HG03460 (cell line): ENCODE measurements at regions not wholly inside any gene's neighbourhood (a gene's known extent, or its start where the extent isn't known, plus 50 kb on each side); places are given as distances from the start of the nearest gene placed in this dataset.

Experiments
- ATAC-seq: cut with Tn5 transposase; IDR thresholded peaks from one replicate; pipeline ENCODE4 v1.9.1; 2021; ENCODE audit not compliant: unreplicated experiment

DNA sequence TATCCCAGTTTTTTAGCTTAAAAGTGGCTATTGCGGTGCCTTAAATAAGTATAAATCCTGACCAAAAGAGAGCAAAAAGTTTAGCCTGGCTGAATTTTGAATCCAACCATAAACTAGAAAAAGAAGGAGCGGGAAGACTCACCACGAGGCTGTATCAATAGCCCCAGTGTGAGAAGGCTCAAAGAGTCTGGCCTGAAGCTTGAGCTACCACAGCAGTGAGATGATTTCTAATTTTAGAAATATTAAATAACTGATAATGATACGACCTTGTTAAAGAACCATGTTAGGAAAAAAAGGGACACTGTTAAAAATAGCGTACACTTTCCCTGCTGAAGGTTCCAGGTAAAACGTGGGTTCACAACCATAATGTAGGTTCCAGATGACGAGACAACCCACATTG, 134.1 kb upstream of the ZNF462 start:
- ATAC-seq = no peak

DNA sequence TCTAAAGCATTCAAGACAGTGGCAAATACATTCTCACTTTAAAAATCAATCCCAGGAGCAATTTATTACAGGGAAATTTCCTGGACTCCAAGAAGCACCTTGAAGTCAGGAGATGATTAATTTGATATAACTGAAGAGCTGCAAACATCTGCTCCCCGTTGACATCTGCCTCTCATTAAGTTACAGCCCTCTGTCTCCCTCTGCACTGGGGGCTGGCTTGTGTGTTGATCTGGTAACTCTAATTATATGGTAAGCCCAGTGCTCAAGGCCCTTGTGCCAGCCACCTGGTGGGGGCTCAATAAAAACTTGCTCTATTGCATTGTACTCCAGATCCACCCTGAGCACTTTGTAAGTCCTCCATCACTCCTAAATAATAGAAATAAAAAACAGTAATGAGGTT, 131.1 kb upstream of the ZNF462 start:
- ATAC-seq = no peak

DNA sequence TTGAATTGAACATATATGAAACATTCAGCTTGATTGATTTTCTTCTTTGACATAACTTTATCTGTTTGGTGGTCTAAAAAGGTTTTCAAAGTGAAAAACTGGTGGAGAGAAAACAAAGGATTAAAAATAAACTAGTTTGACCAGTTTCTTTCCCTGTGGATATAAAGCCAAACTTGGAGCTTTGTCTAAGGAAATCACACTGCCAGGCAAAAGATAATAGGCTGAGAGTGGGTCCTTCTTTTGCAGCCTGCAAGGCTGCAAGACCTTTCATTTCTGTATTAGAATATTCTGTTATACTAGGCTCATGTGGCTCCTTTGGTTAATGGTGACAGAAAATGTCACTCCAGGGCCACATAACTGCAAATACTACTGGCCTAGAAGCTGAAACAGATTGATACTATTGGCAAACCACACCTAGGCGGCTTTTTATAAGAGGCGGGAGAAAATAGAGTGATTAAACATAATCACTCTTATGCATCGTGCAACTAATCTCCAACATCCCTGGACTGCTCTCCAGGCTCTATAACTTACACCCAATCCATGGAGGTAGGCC, 129.1 kb upstream of the ZNF462 start:
- no peak for ATAC-seq

DNA sequence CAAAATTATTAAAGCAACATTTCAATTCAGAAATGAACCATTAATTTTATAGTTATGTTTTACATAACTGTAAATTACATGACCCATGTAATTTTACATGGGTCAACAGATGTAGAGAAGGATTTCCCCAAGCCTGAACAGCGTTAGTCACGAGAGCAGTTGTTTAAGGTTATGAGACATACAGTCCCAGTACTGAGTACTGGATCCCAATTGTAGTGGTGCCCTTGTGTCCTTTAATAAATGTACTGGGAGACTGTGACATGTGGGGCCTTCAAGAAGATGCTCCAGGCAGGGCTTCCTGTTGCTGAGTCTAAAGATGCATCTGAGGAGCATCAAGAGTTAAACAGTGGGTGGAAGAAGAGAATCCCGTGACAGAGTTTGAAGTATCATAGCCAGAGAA, 125.5 kb upstream of the ZNF462 start:
- no peak for ATAC-seq

DNA sequence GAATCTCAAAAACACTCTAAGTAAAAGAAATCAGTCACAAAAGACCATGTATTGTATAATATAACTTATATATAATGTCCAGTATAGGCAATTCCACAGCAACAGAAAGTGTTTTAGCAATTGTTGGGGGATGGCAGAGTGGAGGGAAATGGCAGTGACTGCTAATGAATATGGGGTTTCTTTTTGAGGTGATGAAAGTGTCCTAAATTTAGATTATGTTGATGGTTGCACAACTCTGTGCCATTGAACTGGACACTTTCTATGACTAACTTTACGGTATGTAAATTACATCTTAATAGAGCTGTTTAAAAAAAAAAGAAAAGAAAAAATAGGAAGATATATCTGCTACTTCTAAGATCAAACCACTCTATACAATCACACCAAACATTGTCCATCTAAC, 124.9 kb upstream of the ZNF462 start:
- no peak for ATAC-seq

DNA sequence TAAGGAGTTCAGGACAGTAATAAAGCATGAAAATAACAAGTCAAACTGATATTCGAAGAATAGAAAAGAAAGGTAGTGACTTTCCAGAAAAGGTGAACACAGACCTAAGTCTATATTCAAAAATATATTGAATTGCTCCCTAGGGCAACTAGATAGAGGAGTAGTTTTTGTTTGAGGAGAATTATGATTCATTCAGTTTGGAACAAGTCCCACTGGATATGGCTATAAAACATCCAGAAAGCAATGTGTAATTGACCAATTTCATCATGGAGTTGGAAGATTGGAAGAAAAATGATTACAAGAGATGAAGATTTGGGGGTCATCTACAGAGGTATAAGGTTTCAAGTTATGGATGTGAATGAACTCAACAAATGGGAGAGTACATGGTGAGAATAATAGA, 117.5 kb upstream of the ZNF462 start:
- no peak for ATAC-seq

DNA sequence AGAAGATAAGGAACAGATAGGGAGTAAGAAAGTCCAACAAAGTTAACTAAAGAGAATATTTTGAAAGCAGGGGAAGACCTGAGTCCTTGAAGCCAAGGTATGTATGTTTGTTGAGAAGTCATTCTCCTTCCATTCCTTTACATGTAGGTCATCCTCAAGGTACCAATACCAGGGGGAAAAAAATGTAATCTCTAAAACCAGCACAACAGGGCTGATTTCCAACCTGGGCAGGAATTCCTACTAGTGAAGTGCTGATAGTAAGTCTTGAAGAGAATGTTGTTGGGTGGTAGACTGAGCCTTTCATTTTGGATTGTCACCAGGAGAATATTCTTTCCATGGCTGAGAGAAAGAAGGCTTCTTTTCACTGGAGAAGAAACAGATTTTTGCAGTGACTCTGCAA, 117.1 kb upstream of the ZNF462 start:
- no peak for ATAC-seq

DNA sequence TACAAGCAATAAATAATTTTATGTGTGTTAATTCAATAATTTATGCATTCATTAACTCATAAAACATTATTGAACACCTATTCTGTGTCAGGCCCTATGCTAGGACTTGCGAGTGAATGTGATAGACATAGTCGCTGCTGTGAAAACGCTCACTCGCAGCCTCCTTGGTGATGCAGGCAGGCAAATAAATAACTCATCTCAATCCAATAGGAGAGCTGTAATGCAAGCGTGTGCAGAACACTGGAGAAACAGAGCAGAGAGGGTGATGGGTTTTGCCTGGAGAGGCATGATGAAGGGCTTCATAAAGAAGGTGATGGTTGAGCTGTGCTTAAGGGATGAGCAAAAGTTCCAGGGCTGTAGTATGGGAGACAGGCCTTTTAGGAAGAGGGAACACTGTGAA, 111.3 kb upstream of the ZNF462 start:
- ATAC-seq = no peak

DNA sequence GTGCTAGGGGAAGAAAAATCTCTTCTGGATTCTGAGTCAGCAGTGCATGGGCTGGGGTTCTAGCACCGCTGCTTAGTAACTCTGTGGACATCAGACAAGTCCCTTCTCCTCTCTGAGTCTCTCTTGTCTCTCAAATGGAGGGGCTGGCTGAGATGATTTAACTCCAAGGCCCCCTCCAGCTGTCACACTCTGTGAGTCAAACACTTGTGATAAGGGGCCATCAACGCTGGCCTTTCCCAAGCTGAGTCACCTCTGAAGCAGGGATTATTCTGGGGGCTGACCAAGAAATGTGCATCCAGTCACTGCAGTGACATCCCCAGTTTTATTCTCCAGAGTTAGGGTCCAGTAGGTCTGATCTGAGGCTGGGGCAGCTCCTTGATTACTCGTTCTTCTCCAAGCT, 110.4 kb upstream of the ZNF462 start:
- ATAC-seq = peak; percentile 6

DNA sequence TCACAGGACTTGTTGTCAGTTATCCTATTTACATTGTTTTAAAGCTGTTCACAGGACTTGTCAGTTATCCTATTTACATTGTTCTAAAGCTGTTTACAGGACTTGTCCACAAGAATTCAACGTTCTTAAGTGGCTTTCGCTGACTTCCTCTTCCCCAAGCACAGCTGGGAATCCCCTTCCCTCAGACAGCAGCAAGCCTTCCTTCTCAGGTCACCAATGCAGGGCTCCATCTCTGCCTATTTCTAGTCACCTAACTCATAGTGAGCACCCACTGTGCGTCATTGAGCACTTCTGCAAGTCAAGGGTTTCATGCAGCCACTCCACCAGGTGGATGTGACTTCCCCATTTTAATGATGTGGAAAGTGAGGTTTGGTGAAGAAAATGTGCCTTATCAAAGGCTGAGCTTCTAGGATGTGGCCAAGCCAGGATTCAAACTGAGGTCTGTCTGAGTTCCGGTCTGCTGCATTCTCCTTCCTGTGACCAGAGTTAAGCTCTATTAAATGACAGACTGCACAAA, 109.8 kb upstream of the ZNF462 start:
- peak; percentile 80 for ATAC-seq

DNA sequence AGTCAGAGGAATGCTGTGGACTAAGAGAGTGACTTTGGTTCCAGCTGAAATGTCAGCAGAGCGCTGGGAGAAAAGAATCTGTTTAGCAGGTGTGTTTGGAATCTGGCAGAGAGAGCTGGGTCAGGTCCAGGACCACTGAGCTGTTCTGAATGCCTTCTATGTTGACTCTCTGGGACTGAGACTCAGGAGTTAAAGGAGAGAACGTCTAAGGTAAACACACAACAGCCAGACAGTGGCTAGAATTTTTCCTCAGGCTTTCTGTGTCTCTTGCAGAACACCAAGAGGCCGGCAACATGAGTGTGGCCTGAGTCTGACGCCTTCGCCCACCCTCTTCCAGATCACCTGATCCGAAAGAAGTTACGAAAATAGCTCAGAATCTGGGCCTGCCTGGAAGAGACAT, 107.2 kb upstream of the ZNF462 start:
- no peak for ATAC-seq

DNA sequence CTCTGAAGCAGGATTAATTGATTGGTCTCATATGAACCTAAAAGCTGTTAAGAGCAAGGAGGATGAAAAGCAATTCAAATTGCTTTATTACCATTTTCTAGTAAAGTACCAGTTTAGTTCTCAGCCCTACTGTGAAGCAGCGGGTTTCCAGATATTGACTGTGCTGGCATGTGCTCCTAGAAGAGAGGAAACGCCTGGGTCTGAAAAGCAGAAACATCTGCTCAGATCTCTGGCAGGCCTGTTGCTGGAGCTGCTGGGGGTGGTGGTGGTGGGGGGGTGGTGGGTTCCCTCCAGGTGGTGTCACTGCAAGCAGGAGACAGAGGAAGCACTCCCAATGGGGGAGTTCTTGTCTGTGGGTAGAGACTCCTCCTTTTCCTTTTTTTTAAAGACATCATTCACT, 105.5 kb upstream of the ZNF462 start:
- no peak for ATAC-seq

DNA sequence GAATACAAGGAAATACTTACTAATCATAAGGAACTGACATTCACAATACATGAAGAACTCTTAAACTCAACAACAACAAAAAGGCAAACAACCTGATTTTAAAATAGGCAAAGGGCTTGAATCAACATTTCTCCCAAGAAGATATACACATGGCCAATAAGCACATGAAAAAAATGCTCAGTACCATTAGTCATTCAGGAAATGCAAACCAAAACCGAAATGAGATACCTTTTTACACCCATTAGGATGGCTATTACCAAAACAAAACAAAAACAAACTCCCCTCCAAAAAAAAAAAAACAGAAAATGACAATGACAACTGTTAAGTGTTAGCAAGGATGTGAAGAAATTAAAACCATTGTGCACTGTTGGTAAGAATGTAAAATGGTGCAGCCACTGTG, 104.1 kb upstream of the ZNF462 start:
- ATAC-seq = peak; percentile 83

DNA sequence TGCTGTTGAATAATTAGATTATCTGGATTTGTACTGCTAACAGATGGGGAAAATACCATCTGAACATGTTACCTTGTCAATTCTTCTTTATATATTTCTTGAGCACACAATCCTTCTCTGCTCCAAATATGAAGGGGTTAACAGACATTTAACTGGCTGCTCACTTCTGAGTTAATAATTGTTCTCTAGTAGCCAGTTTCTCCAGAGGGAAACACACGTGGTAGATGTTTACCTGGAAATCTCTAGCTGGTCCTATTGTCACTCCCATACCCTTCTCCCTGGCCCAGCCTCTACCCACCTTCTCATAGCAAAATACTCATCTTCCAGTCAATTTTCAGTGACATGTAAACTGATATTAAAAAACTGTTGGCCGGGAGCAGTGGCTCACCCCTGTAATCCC, 101.5 kb upstream of the ZNF462 start:
- no peak for ATAC-seq

DNA sequence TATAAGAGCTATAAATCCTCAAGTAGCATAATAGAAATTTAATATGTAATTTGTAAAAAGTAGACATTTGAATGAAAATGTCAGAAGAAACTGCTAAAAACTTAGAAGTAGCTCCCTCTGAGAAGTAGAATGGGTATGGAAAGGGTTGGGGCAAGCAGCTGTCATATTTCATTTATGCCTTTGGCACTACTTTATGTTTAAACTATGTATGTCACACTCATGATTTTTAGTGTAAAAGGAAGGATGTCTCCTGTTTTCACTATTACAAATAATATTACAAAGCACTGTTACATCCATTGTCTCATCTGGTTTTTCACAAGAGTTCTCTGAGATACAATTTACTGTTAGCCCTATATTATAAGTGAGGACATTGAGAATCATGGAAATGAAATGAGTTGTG, 96.3 kb upstream of the ZNF462 start:
- ATAC-seq = no peak

DNA sequence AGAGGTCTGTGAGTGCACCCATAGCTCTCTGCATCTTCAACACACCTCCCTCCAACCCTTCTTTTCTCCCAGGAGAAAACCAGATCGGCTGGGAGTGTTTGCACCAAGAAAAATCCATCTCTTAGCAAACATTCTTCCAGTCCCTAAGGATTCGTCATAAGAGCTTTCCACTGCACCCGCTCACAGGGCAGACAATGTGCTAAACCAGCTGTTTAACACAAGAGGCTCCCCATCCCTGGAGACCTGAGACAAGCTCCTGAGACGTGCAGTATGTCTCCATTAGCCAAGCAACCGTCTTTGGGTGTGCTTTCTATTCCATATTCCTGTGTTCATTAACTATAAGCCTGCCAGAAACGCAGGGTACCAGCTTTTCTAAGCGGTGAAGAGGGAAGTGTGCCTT, 93.6 kb upstream of the ZNF462 start:
- ATAC-seq = no peak

DNA sequence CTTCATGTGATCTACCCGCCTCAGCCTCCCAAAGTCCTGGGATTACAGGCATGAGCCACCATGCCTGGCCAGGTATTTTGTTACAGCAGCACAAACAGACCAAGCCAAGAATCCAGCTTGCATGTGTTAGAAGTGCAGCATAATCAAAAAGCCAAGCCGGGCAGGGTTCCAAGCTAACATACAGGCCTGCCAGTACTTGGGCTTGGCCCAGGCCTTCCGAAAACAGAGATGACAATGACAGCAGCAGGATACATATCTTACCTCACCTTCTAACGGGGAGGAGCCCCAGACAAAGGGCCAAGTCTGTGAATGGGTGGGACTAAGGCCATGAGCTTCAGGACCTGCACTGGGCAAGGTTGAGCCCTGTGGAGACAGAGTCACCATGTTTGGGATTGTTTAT, 91.4 kb upstream of the ZNF462 start:
- ATAC-seq = no peak

DNA sequence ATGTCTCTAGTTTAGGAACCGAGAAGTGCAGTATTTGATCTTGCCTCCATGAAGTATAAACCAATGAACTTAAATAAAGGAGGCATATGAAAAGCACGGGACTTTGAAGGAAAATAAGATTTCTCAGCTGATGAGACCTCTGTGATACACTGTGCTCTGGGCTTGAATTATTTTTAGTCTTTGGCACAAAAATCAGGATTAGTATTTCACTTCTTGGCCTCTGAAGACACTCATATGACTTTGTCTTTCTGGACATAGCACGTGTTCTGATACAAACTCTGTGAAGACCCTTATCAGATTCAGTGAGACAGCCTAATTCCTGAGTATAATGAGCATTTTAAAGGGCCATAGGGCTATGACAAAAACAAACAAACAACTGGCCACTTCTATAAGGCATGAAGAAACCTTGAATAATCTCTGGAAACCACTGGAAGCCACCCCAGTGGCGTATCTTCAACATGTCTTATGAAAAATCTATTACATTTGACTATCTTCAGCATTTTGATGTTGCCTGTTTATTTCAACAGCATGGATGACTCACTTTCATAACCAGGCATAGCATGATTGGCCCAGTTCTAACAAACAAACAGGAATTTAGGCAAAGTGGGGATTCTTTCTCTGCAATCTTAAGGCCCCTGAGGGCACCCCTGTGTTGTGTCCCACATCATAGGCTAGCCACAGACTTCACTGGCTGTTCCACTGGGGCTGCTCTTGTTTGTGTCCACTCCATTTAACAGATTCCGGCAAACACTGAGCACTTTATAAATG, 90.3 kb upstream of the ZNF462 start:
- no peak for ATAC-seq

DNA sequence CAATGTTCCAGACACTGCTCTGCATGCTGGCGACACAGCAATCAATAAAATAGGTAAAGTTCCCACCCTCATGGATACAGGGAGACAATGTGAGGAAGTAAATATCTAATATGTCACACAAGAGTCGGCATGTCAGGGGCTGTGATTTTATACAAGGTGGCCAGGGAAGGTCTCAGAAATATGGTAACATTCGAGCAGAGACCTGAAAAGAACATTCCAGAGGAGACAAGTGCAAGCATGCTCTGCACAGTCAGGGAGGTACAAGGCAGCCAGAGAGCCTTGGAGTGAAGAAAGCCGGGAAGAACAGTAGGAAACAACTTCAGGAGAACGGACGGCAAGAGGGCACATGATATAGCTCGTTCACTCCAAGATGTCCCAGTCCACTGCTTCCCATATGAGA, 89.2 kb upstream of the ZNF462 start:
- no peak for ATAC-seq

DNA sequence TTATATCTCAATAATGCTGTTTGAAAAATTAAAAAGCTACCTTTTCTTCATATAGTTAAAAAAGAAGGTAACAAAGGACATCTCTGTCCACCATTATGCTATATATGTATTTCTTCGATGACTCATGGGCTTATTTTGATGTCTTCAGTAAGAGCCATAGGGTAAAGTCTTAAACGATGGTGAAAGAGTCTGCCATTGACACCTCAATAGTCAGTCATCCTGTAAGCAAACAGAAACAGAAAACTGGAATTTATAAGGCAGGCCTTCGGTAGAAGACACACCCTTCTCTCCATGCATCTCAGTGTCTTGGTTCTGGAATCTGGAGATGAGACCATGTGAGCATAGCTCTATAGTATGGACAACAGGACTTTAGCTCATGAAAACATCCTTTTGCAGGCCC, 87.0 kb upstream of the ZNF462 start:
- ATAC-seq = no peak

DNA sequence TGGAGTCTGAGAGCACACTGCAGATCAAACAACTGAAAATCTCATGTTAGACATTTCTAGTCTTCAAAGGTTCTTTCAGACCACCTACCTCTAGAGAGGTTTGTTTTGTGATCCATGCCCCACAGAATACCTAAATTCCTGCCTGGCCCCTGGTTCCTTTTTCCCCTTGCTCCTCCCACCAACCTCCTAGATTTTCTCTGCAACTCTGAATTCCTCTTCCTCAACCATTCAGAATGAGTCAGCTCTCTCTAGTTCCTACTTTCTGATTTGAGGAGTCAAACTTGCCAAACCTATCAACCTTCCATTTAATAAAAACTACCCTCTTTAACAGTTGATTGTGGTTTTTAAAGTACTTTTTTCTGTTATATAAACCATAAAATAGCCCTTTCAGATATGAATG, 83.2 kb upstream of the ZNF462 start:
- no peak for ATAC-seq

DNA sequence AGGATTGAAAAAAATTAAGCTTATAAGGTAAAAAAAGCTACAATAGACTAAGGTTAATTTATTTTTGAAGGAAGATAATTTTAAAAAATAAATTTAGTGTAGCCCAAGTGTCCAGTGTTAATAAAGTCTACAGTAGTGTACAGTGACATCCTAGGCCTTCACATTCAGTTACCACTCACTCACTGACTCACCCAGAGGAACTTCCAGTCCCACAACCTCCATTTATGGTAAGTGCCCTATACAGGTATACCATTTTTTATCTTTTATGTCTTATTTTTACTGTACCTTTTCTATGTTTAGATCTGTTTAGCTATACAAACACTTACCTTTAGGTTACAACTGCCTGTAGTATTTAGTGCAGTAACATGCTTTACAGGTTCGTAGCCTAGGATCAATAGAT, 79.8 kb upstream of the ZNF462 start:
- ATAC-seq = no peak

DNA sequence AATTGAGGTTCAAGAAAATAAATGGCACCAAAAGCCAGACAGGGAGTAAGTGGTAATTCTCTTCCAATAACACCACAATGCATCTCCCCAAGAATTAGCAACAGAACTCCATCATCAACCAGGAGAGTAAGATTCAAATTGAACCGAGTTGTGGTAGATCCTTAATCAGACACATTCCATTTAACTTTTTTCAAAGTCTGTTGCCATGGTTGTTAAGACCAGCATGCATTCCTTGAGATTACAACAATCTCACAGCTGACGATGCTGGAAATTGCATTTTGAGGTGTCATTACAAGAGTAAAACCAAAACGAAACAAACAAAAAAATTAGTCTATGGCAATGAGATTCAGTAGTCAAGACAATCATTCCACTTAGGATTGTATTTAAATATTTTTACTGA, 78.9 kb upstream of the ZNF462 start:
- no peak for ATAC-seq
